ENCODE measurements at regions not wholly inside any gene's neighbourhood (a gene's known extent, or its start where the extent isn't known, plus 50 kb on each side); places are given as distances from the start of the nearest gene placed in this dataset.

DNA sequence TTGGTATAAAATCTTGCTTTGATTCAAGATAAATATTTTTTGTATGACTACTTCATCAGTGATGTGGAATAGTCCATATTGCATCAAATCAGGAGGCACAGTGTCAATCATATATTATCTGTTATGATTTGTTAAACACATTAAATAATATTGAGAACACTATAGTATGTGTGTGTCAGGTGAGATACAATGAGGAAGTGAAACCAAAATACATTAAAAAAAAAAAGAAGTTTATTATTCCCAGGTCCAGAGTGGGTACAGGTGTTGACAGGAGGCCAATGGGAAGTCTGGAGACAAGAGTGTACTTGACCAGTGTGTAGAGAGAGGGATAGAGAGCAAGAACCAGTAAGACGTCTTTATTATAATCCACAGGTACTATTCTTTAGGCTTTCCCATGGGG, 292.6 kb downstream of the FSIP2 start:
- no peak for TF ChIP-seq POLR2A (IDR thresholded peaks at IDR 0.05)
- TF ChIP-seq, protein P1, sequence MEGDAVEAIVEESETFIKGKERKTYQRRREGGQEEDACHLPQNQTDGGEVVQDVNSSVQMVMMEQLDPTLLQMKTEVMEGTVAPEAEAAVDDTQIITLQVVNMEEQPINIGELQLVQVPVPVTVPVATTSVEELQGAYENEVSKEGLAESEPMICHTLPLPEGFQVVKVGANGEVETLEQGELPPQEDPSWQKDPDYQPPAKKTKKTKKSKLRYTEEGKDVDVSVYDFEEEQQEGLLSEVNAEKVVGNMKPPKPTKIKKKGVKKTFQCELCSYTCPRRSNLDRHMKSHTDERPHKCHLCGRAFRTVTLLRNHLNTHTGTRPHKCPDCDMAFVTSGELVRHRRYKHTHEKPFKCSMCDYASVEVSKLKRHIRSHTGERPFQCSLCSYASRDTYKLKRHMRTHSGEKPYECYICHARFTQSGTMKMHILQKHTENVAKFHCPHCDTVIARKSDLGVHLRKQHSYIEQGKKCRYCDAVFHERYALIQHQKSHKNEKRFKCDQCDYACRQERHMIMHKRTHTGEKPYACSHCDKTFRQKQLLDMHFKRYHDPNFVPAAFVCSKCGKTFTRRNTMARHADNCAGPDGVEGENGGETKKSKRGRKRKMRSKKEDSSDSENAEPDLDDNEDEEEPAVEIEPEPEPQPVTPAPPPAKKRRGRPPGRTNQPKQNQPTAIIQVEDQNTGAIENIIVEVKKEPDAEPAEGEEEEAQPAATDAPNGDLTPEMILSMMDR (IDR thresholded peaks at IDR 0.05): no peak
